OCI-LY3 (cell line): ENCODE measurements at regions not wholly inside any gene's neighbourhood (a gene's known extent, or its start where the extent isn't known, plus 50 kb on each side); places are given as distances from the start of the nearest gene placed in this dataset.

Source experiments
- EZH2phosphoT487 ChIP-seq: fragments of 200-600 bp; shearing (Covaris generic); IDR thresholded peaks from 2 replicates; pipeline ENCODE4 v1.6.1; 2018; ENCODE audit warnings: antibody characterized with exemption, mixed run types, low read depth
- TF ChIP-seq, protein P1 (sequence below): fragments of 200-600, 300-600 bp; sonication (generic); IDR thresholded peaks from 2 replicates; pipeline ENCODE4 v1.5.1; 2014; ENCODE audit warnings: antibody characterized with exemption, low read length, low read depth

DNA sequence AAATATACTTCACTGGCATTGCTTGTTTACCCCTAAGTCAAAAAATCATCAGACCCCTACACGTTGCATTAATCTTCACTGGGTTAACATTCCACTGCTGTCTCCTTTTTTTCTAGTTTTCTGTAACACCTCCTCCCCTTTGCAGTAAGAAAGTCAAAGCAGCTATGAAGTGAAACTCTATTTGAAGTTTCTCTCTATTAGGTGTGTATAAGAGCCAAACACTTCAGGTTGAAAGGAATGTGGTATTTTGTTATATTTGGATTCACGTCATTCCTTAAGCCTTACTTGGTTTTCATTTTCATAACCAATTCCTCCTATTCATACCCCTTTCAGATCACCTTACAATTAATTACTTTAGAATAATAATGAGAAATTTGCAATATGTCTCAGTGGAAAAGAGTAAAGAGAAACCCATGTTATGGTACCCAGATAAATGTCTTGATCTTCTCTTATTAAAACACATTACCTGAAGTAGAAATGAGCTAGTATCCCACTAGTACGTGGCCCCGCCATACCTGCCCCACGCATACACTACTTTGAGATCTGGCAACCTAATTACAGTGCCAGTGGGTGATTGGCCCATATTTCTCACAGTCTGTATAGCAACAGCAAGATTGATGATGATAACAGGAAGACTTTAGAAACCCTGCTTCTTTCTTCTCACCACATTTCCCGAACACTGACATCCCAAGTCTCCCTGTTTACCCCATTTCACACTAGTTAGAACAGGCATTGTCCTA is 236.4 kb upstream of the RGS6 start:
- TF ChIP-seq, protein P1, sequence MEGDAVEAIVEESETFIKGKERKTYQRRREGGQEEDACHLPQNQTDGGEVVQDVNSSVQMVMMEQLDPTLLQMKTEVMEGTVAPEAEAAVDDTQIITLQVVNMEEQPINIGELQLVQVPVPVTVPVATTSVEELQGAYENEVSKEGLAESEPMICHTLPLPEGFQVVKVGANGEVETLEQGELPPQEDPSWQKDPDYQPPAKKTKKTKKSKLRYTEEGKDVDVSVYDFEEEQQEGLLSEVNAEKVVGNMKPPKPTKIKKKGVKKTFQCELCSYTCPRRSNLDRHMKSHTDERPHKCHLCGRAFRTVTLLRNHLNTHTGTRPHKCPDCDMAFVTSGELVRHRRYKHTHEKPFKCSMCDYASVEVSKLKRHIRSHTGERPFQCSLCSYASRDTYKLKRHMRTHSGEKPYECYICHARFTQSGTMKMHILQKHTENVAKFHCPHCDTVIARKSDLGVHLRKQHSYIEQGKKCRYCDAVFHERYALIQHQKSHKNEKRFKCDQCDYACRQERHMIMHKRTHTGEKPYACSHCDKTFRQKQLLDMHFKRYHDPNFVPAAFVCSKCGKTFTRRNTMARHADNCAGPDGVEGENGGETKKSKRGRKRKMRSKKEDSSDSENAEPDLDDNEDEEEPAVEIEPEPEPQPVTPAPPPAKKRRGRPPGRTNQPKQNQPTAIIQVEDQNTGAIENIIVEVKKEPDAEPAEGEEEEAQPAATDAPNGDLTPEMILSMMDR, result no peak
- TF ChIP-seq EZH2phosphoT487, result no peak
